ENCODE measurements at regions not wholly inside any gene's neighbourhood (a gene's known extent, or its start where the extent isn't known, plus 50 kb on each side); places are given as distances from the start of the nearest gene placed in this dataset.

- FAIRE-seq (no peak), DNase-seq (ENCODE audit: low spot score) (no peak), ATAC-seq (no peak)
- TF ChIP-seq SOX5 (CRISPR knock-in tag; IDR thresholded peaks at IDR 0.05; ENCODE audit: borderline replicate concordance) (no peak), ZNF414 (CRISPR knock-in tag; IDR thresholded peaks at IDR 0.05) (no peak), SMARCC2 (IDR thresholded peaks at IDR 0.05) (no peak), ZUFSP (CRISPR knock-in tag; IDR thresholded peaks at IDR 0.05; ENCODE audit: borderline replicate concordance) (no peak), TGIF2 (CRISPR knock-in tag; IDR thresholded peaks at IDR 0.05) (no peak), SPEN (CRISPR knock-in tag; IDR thresholded peaks at IDR 0.05; ENCODE audit: low read depth) (no peak), KLF15 (CRISPR knock-in tag; IDR thresholded peaks at IDR 0.05; ENCODE audit: borderline replicate concordance) (no peak), ZNF878 (CRISPR knock-in tag; IDR thresholded peaks at IDR 0.05) (no peak), ZNF546 (CRISPR knock-in tag; conservative IDR thresholded peaks at IDR 0.05) (no peak), ASH2L (IDR thresholded peaks at IDR 0.05; ENCODE audit: insufficient read length, low read depth, low read length) (no peak), ZSCAN9 (CRISPR knock-in tag; IDR thresholded peaks at IDR 0.05; ENCODE audit: borderline replicate concordance) (no peak), NFATC3 (CRISPR knock-in tag; IDR thresholded peaks at IDR 0.05) (no peak), DZIP1 (CRISPR knock-in tag; IDR thresholded peaks at IDR 0.05) (no peak)
- Histone ChIP-seq H3K4me3 (replicated peaks in 1 of 3; ENCODE audit: insufficient read depth in 1 of 3, low read depth in 2 of 3, low read length in 3 of 3) (no peak overlapping the region), H2AFZ (ENCODE audit: low read length) (no peak overlapping the region), H3K27me3 (ENCODE audit: control insufficient read depth in 1 of 2, insufficient read depth in 2 of 2, low read length in 2 of 2) (peaks cover 0 to 2% of the 10 kb centered on the region in 2 experiments; a peak in 2 of 5 replicates), H3K36me3 (replicated peaks in 1 of 2; ENCODE audit: control insufficient read depth in 1 of 2, insufficient read depth in 2 of 2, low read length in 2 of 2) (no peaks in the 10 kb centered on the region), H3K79me2 (ENCODE audit: insufficient read depth, low read length) (no peaks in the 10 kb centered on the region), H3K9ac (ENCODE audit: insufficient read depth, low read depth, low read length) (no peak overlapping the region), H3K4me2 (ENCODE audit: low read depth, low read length) (no peak overlapping the region), H3K27ac (ENCODE audit: extremely low read length, insufficient read depth, low read length) (no peak overlapping the region), H4K20me1 (ENCODE audit: insufficient read depth, low read length) (no peaks in the 10 kb centered on the region), H3K4me1 (ENCODE audit: insufficient read depth, low read length) (no peaks in the 10 kb centered on the region), H3K9me3 (ENCODE audit: low read length) (no peaks in the 10 kb centered on the region)
- POLR2A ChIA-PET, result no interaction called here
- 37% methylated on average over 4 of the region's 4 CpGs for WGBS (ENCODE audit: low lambda C conversion rate)
- no TSS peak for BruUV-seq (replicated peaks)
- in situ Hi-C loops (cut with HindIII; ENCODE audit: extremely low pct_ligation_motif_present, low pct_unique_long_range_greater_than_20kb) (no loop called here), intact Hi-C loops (cut with micrococcal nuclease; ENCODE audit: unreplicated experiment) (no loop called here)
- CTCF ChIA-PET (ENCODE audit: low intra/inter-chr PET ratio, low total read pairs), result no interaction called here
These were observed 77.9 kb upstream of the KLF4 start for GRCh38 chr9:107567462-107567861.

Data from HepG2 (cell line).